ENCODE measurements at regions not wholly inside any gene's neighbourhood (a gene's known extent, or its start where the extent isn't known, plus 50 kb on each side); places are given as distances from the start of the nearest gene placed in this dataset.
"Not testable (repeated sequence)": the region's sequence is repeated elsewhere in the genome, so short reads cannot be mapped to it uniquely, and the experiment has no call there.

- Mint-ChIP-seq H3K27me3 (no peaks in the 10 kb centered on the region), H3K4me1 (ENCODE audit: low read depth) (no peaks in the 10 kb centered on the region), H3K27ac (no peak overlapping the region), H3K36me3 (ENCODE audit: low read depth) (no peaks in the 10 kb centered on the region), H3K9me3 (no peaks in the 10 kb centered on the region), H3K4me3 (no peak overlapping the region)
- Histone ChIP-seq H3K36me3 (ENCODE audit: insufficient read depth, low read length) (no peaks in the 10 kb centered on the region), H3K4me1 (ENCODE audit: insufficient read depth, low read length) (no peaks in the 10 kb centered on the region), H3K27me3 (ENCODE audit: control insufficient read depth in 1 of 2, insufficient read depth in 2 of 2, low read length in 2 of 2) (no peaks in the 10 kb centered on the region), H3K9me3 (ENCODE audit: control insufficient read depth in 1 of 2, insufficient read depth in 1 of 2, low read length in 2 of 2) (peaks cover 0 to 4% of the 10 kb centered on the region in 2 experiments), H3K4me3 (ENCODE audit: low read length) (no peak overlapping the region), H3K27ac (ENCODE audit: low read depth in 1 of 2, low read length in 2 of 2) (no peak overlapping the region)
- intact Hi-C loops (cut with DNase I, micrococcal nuclease), result no loop called here
- ChIA-PET CTCF (no interaction called here), POLR2A (no interaction called here)
- no peak for TF ChIP-seq CTCF (IDR thresholded peaks at IDR 0.05)
- ATAC-seq (ENCODE audit: poor library complexity) (no peak), DNase-seq (no peak)
Measured at GRCh38 chr3:89925976-89926375, 818.6 kb downstream of the EPHA3 start.

DNA sequence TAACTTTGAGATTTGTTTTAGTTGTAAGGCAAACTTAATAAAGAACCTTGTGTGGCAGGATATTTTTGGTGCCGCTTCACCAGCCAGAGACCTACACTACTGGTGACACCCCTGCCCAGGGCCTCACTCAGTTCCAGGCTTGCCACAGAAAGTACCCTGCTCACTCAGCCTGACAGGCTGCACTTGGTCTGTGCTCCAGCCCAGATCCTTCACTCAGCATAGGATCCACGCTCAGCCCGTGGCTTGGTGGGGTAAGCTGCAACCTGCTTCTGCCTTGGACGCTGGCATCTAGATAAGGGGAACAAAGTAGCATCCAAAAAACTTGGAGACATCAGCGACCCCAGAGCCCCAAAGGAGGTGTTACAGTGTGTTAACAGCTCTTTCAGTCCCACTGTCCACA, 825.5 kb downstream of the EPHA3 start:
- H3K27me3 ChIP-seq (ENCODE audit: control insufficient read depth in 1 of 2, insufficient read depth in 2 of 2, low read length in 2 of 2), result no peaks in the 10 kb centered on the region
- intact Hi-C loops (cut with DNase I, micrococcal nuclease), result no loop called here
- no peak for DNase-seq
- no peaks in the 10 kb centered on the region for H3K9me3 Mint-ChIP-seq
- H3K36me3 ChIP-seq (ENCODE audit: insufficient read depth, low read length), result no peaks in the 10 kb centered on the region
- H3K36me3 Mint-ChIP-seq (ENCODE audit: low read depth), result no peaks in the 10 kb centered on the region
- H3K27me3 Mint-ChIP-seq, result no peaks in the 10 kb centered on the region
- no peak for TF ChIP-seq CTCF (IDR thresholded peaks at IDR 0.05)
- peaks cover 0 to 7% of the 10 kb centered on the region in 2 experiments for H3K9me3 ChIP-seq (ENCODE audit: control insufficient read depth in 1 of 2, insufficient read depth in 1 of 2, low read length in 2 of 2)
- no peaks in the 10 kb centered on the region for H3K4me1 Mint-ChIP-seq (ENCODE audit: low read depth)
- no peak overlapping the region for H3K27ac ChIP-seq (ENCODE audit: low read depth in 1 of 2, low read length in 2 of 2)
- POLR2A ChIA-PET, result no interaction called here
- no peak overlapping the region for H3K27ac Mint-ChIP-seq
- H3K4me3 Mint-ChIP-seq, result no peak overlapping the region
- CTCF ChIA-PET, result no interaction called here
- no peaks in the 10 kb centered on the region for H3K4me1 ChIP-seq (ENCODE audit: insufficient read depth, low read length)
- H3K4me3 ChIP-seq (ENCODE audit: low read length), result no peak overlapping the region
- no peak for ATAC-seq (ENCODE audit: poor library complexity)

- H3K36me3 ChIP-seq (ENCODE audit: insufficient read depth, low read length); H3K4me3 Mint-ChIP-seq; POLR2A ChIA-PET; H3K9me3 Mint-ChIP-seq; CTCF ChIA-PET; H3K27me3 ChIP-seq (ENCODE audit: control insufficient read depth in 1 of 2, insufficient read depth in 2 of 2, low read length in 2 of 2); H3K27ac ChIP-seq (ENCODE audit: low read depth in 1 of 2, low read length in 2 of 2); H3K4me1 Mint-ChIP-seq (ENCODE audit: low read depth); H3K27ac Mint-ChIP-seq; H3K27me3 Mint-ChIP-seq; DNase-seq; H3K4me1 ChIP-seq (ENCODE audit: insufficient read depth, low read length); H3K4me3 ChIP-seq (ENCODE audit: low read length); H3K36me3 Mint-ChIP-seq (ENCODE audit: low read depth); ATAC-seq (ENCODE audit: poor library complexity); intact Hi-C loops (cut with DNase I, micrococcal nuclease): not testable (repeated sequence)
- peaks cover 0 to 11% of the 10 kb centered on the region in 2 experiments for H3K9me3 ChIP-seq (ENCODE audit: control insufficient read depth in 1 of 2, insufficient read depth in 1 of 2, low read length in 2 of 2)
Measured at GRCh38 chr3:89944461-89944860, 837.0 kb downstream of the EPHA3 start.

DNA sequence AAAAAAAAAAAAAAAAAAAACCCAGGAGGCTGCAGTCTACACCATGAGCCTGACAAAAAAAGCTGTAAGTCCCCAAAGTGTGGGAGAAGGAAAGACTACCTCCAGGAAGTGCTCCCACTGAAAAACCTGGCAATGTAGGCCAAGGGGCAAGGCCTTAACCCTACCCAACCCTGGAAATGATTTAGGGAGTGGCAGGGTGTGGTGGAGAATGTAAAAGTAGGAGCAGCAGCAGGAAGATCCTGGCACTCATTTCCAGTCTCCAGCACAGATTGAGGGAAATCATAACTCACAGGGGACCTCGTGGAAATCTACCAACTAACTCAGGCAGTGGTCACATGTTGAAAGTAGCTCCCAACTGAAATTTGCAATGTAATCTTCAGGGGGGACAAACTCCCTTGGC, 839.5 kb downstream of the EPHA3 start:
- H3K4me3 ChIP-seq (ENCODE audit: low read length), result no peak overlapping the region
- H3K27me3 ChIP-seq (ENCODE audit: control insufficient read depth in 1 of 2, insufficient read depth in 2 of 2, low read length in 2 of 2), result no peaks in the 10 kb centered on the region
- H3K27ac Mint-ChIP-seq, result no peak overlapping the region
- ChIA-PET POLR2A (no interaction called here), CTCF (no interaction called here)
- no peaks in the 10 kb centered on the region for H3K27me3 Mint-ChIP-seq
- no peak for DNase-seq
- no peaks in the 10 kb centered on the region for H3K36me3 Mint-ChIP-seq (ENCODE audit: low read depth)
- no peaks in the 10 kb centered on the region for H3K36me3 ChIP-seq (ENCODE audit: insufficient read depth, low read length)
- no peak for ATAC-seq (ENCODE audit: poor library complexity)
- peaks cover 11% of the 10 kb centered on the region for H3K9me3 Mint-ChIP-seq
- TF ChIP-seq CTCF (IDR thresholded peaks at IDR 0.05), result no peak
- intact Hi-C loops (cut with DNase I, micrococcal nuclease), result no loop called here
- no peak overlapping the region for H3K27ac ChIP-seq (ENCODE audit: low read depth in 1 of 2, low read length in 2 of 2)
- H3K4me1 ChIP-seq (ENCODE audit: insufficient read depth, low read length), result no peaks in the 10 kb centered on the region
- H3K4me1 Mint-ChIP-seq (ENCODE audit: low read depth), result no peaks in the 10 kb centered on the region
- H3K4me3 Mint-ChIP-seq, result no peak overlapping the region
- peaks cover 0 to 11% of the 10 kb centered on the region in 2 experiments for H3K9me3 ChIP-seq (ENCODE audit: control insufficient read depth in 1 of 2, insufficient read depth in 1 of 2, low read length in 2 of 2)
